Activated naive CD8-positive, alpha-beta T cell treated with anti-CD3 and anti-CD28 coated beads, Interleukin-2, amount 50 U/mL, for 24 hours (primary cell): ENCODE measurements at regions not wholly inside any gene's neighbourhood (a gene's known extent, or its start where the extent isn't known, plus 50 kb on each side); places are given as distances from the start of the nearest gene placed in this dataset.

Source experiments
- ATAC-seq: fragments of 150-1000 bp; cut with Tn5 transposase; one replicate; pipeline ENCODE4 v1.10.0; 2021
- DNase-seq: peaks from one replicate; pipeline ENCODE4 v3.0.0; 2021
- H3K27ac Mint-ChIP-seq: one replicate; pipeline ENCODE4 v1.8.0; 2021; ENCODE audit warnings: mild to moderate bottlenecking, mixed read lengths
- H3K27me3 Mint-ChIP-seq: one replicate; pipeline ENCODE4 v1.8.0; 2021; ENCODE audit warnings: mixed read lengths
- H3K36me3 Mint-ChIP-seq: one replicate; pipeline ENCODE4 v1.8.0; 2021; ENCODE audit warnings: low read depth, mixed read lengths
- H3K4me1 Mint-ChIP-seq: one replicate; pipeline ENCODE4 v1.8.0; 2021; ENCODE audit warnings: mixed read lengths
- H3K4me3 Mint-ChIP-seq: one replicate; pipeline ENCODE4 v1.8.0; 2021; ENCODE audit warnings: mild to moderate bottlenecking, moderate library complexity, mixed read lengths
- H3K9me3 Mint-ChIP-seq: one replicate; pipeline ENCODE4 v1.8.0; 2021; ENCODE audit warnings: mixed read lengths

DNA sequence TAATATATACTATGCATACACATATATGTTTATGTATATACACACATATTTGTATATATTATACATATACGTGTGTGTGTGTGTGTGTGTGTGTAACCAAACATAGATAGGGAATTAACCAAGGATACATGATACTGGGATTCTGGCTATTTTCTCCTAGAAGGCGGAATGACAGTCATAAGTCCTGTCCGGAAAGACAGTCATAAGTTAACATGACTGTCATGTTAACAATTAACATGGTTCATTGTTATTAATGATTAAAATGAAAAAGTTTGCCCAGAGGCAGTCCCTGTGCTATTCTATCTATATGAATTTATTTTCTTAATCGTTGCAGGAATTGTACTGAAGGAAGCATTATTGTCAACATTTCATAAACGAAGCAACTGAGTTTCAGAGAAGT lies 450.7 kb upstream of the NXPH2 start:
- Mint-ChIP-seq H3K27ac (no peak overlapping the region), H3K4me3 (no peak overlapping the region), H3K36me3 (no peaks in the 10 kb centered on the region), H3K4me1 (no peaks in the 10 kb centered on the region), H3K27me3 (no peaks in the 10 kb centered on the region), H3K9me3 (peaks cover 8% of the 10 kb centered on the region)
- ATAC-seq (no peak), DNase-seq (no peak)

DNA sequence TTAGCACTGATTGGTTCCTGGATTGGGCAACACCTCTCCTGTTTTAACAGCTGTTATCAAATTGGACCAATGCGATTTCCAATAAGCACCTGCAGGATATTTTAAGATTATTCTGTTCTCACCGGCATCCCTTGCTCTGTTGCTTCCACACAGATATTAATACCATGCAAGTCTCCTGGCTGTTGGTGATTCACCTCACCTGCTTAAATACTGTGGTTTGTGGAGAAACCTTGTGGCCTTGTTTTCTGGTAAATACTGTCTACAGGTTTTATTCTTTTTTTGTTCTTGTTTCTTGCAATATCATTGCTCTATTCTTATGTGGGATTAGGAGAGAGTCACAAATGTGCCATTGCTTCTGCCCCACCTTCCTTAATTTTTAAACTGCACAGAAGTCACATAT lies 448.1 kb upstream of the NXPH2 start:
- Mint-ChIP-seq H3K36me3 (no peaks in the 10 kb centered on the region), H3K27ac (no peak overlapping the region), H3K9me3 (peaks cover 4% of the 10 kb centered on the region), H3K4me3 (no peak overlapping the region), H3K27me3 (no peaks in the 10 kb centered on the region), H3K4me1 (no peaks in the 10 kb centered on the region)
- DNase-seq: no peak
- ATAC-seq: no peak

DNA sequence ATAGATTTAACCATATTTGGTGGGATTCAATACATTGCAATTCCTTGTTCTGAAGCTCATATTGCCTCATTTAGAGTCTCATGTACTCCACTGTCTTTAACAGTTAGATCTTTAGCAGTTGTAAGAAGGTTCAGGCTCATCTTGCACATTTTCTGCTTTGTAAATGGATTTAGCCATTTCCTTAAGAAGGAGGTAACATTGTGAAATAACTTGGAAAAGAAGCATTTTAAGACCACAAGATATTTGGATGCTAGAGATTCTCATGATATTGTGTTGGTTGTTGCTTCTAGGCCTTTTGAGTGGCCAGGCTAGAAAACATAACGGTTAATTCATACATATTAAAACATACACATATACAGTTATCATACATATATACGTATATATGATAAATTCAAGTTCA lies 445.8 kb upstream of the NXPH2 start:
- Mint-ChIP-seq H3K27me3 (no peaks in the 10 kb centered on the region), H3K4me1 (no peaks in the 10 kb centered on the region), H3K36me3 (no peaks in the 10 kb centered on the region), H3K9me3 (peaks cover 4% of the 10 kb centered on the region), H3K27ac (no peak overlapping the region), H3K4me3 (no peak overlapping the region)
- DNase-seq (no peak), ATAC-seq (no peak)

DNA sequence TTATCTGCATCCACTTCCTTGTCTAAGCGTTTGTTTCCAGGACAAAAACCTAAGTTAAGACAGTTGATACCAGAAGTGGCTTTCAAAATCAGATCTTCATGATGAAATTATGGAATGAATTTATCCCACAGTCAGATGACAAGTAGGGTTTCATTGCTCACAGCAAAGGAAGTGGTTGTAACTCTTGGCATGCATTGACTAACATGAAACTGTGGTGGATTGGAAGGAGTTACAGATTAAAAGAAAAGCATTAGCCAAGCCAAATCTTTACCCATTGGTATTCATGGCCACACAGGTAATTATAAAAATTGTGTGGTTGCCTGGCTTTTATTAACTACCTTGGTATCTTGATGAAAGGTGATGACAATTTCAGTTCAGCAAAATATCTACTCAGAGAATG lies 438.0 kb upstream of the NXPH2 start:
- DNase-seq (no peak), ATAC-seq (no peak)
- Mint-ChIP-seq H3K36me3 (no peaks in the 10 kb centered on the region), H3K27me3 (no peaks in the 10 kb centered on the region), H3K4me1 (no peaks in the 10 kb centered on the region), H3K9me3 (peaks cover 14% of the 10 kb centered on the region), H3K27ac (no peak overlapping the region), H3K4me3 (no peak overlapping the region)

DNA sequence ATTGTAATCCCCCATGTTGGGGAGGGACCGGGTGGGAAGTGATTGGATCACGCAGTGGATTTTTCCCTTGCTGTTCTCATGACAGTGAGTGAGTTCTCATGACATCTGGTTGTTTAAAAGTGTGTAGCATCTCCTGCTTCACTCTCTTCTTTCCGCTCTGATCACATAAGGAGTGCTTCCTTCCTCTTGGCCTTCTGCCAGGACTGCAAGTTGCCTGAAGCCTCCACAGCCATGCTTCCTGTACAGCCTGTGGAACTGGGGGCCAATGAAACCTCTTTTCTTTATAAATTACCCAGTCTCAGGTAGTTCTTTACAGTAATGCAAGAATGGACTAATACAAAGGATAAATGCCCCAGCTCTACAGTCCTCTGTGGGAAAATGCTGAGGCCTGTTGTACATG lies 437.5 kb upstream of the NXPH2 start:
- Mint-ChIP-seq H3K4me3 (no peak overlapping the region), H3K4me1 (no peaks in the 10 kb centered on the region), H3K36me3 (no peaks in the 10 kb centered on the region), H3K9me3 (peaks cover 14% of the 10 kb centered on the region), H3K27ac (no peak overlapping the region), H3K27me3 (no peaks in the 10 kb centered on the region)
- DNase-seq (no peak), ATAC-seq (no peak)

DNA sequence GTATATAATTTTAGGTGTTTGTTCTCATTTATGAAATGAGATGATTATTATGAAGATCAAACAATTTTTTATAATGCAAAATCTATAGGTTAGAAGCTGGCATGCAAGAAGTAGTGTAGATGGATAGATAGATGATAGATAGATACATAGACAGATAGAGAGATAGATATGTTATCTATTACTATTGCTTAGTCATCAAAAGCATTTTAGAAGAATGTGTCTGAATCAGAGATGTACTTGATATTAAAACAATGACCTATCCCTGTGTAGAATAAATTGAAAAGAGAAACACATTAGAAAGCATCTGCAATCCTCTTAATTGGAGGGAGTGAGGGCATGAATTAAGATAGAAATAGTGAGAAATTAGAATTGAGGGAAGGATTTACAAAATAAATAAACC lies 436.2 kb upstream of the NXPH2 start:
- H3K9me3 Mint-ChIP-seq: peaks cover 14% of the 10 kb centered on the region
- no peaks in the 10 kb centered on the region for H3K36me3 Mint-ChIP-seq
- H3K4me3 Mint-ChIP-seq: no peak overlapping the region
- H3K27ac Mint-ChIP-seq: no peak overlapping the region
- H3K27me3 Mint-ChIP-seq: no peaks in the 10 kb centered on the region
- ATAC-seq (no peak), DNase-seq (no peak)
- no peaks in the 10 kb centered on the region for H3K4me1 Mint-ChIP-seq

DNA sequence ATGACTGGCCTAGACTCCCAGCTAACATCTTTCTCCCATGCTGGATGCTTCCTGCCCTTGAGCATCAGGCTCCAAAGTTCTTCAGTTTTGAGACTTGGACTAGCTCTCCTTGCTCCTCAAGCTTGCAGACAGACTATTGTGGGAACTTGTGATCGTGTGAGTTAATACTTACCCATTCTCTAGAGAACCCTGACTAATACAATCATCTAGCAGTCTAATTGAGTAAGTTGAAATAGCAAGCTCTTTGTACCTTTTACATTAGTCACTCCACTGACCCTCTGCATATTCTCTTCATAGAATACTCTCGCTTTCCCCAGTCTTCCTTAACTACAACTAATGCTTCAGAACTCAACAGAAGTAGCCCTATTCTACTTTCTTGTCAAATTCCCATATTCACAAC lies 434.6 kb upstream of the NXPH2 start:
- Mint-ChIP-seq H3K36me3 (no peaks in the 10 kb centered on the region), H3K4me3 (no peak overlapping the region), H3K27ac (no peak overlapping the region), H3K27me3 (no peaks in the 10 kb centered on the region), H3K9me3 (peaks cover 10% of the 10 kb centered on the region), H3K4me1 (no peaks in the 10 kb centered on the region)
- no peak for DNase-seq
- no peak for ATAC-seq

- no peaks in the 10 kb centered on the region for H3K4me1 Mint-ChIP-seq
- no peaks in the 10 kb centered on the region for H3K36me3 Mint-ChIP-seq
- H3K9me3 Mint-ChIP-seq: no peaks in the 10 kb centered on the region
- no peak overlapping the region for H3K4me3 Mint-ChIP-seq
- no peaks in the 10 kb centered on the region for H3K27me3 Mint-ChIP-seq
- ATAC-seq: no peak
- DNase-seq: no peak
- no peak overlapping the region for H3K27ac Mint-ChIP-seq
Observed at GRCh38 chr2:139209586-139209985, 429.4 kb upstream of the NXPH2 start.

DNA sequence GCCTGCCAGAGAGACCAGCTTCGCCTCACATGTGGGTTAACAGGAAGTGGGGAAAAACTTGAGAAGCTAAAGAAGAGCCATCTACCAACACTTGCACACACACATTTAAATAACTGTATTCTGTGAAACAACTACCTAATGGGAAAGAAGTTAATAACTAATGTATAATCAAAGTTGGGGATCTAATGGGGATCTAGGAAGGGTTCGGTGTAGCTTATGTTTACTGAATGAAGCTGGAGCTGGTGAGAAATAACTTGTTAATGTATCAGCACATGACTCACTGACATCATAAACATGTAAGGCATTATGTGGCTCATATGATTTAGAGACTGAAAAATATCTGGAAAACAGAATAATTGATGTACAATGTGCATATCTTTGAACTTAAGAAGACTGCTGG lies 421.3 kb upstream of the NXPH2 start:
- Mint-ChIP-seq H3K27ac (no peak overlapping the region), H3K36me3 (no peaks in the 10 kb centered on the region), H3K27me3 (no peaks in the 10 kb centered on the region), H3K9me3 (peaks cover 9% of the 10 kb centered on the region), H3K4me1 (no peaks in the 10 kb centered on the region), H3K4me3 (no peak overlapping the region)
- no peak for ATAC-seq
- no peak for DNase-seq

DNA sequence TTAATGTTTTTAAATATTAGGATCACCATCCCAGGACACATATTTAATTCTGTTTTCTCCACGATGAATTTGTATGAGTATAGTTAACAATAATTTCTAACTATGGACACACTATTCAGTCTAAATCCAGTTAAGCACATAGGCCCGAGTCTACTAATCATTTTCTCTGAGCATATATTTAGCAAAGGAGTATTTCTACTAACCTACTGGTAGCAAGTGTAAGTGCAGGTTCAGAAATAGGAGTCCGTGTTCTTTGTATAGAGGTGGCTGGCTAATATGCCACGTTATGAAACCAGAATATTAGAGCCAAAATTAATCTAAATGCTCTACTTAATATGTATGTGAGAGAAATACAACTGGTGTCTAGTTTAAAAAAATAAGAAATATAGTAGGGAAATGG lies 416.6 kb upstream of the NXPH2 start:
- H3K36me3 Mint-ChIP-seq: no peaks in the 10 kb centered on the region
- no peak overlapping the region for H3K4me3 Mint-ChIP-seq
- DNase-seq (no peak), ATAC-seq (no peak)
- no peak overlapping the region for H3K27ac Mint-ChIP-seq
- no peaks in the 10 kb centered on the region for H3K27me3 Mint-ChIP-seq
- H3K4me1 Mint-ChIP-seq: no peaks in the 10 kb centered on the region
- peaks cover 12% of the 10 kb centered on the region for H3K9me3 Mint-ChIP-seq

DNA sequence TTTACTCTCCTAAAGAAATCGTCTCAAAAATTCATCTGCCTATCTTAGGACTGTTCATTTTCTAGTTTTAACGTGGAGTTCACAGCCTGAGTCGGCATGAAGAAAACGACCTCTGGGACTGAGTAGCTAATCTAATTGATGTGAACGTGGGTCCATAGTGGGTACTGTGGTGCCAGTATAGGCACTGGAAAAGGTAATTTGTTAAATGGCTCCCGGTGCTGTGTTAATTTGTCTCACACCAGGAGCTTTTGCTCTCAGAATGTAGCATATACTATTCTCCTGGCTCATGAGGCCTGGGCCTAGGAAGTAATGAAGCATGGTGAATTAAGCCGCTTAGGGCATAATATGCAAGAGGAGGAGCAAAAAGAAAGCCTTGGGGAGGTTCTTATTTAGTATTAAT lies 414.4 kb upstream of the NXPH2 start:
- Mint-ChIP-seq H3K27ac (no peak overlapping the region), H3K4me1 (no peaks in the 10 kb centered on the region), H3K27me3 (no peaks in the 10 kb centered on the region), H3K4me3 (no peak overlapping the region), H3K9me3 (peaks cover 6% of the 10 kb centered on the region), H3K36me3 (no peaks in the 10 kb centered on the region)
- DNase-seq (no peak), ATAC-seq (no peak)

DNA sequence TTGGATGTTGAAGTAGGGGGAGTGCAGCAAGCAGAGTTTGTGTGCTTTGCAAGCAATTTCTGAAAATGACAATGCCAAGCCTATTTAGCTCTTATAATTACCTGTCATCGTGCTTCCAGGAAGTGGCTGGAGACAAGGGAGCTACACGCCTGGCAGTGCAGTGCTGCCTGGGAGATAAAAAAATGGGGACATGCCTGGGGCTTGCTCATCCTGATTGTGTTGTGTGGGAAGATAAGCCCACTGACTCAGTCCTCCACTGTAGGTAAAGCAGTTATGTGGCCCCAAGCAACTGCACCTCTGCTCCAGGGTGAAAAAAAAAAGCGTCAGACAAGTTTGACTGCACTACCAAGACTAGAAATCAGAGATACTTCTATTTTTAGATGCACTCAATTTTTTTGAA lies 396.9 kb upstream of the NXPH2 start:
- Mint-ChIP-seq H3K27ac (no peak overlapping the region), H3K36me3 (no peaks in the 10 kb centered on the region), H3K27me3 (no peaks in the 10 kb centered on the region), H3K4me1 (no peaks in the 10 kb centered on the region), H3K9me3 (peaks cover 3% of the 10 kb centered on the region), H3K4me3 (no peak overlapping the region)
- no peak for DNase-seq
- no peak for ATAC-seq

GRCh38 chr2:139175510-139175909 lies 395.3 kb upstream of the NXPH2 start:
- ATAC-seq: no peak
- peaks cover 3% of the 10 kb centered on the region for H3K9me3 Mint-ChIP-seq
- H3K4me3 Mint-ChIP-seq: no peak overlapping the region
- H3K4me1 Mint-ChIP-seq: no peaks in the 10 kb centered on the region
- no peaks in the 10 kb centered on the region for H3K36me3 Mint-ChIP-seq
- no peak for DNase-seq
- no peaks in the 10 kb centered on the region for H3K27me3 Mint-ChIP-seq
- H3K27ac Mint-ChIP-seq: no peak overlapping the region

- Mint-ChIP-seq H3K4me3 (no peak overlapping the region), H3K27ac (no peak overlapping the region), H3K4me1 (no peaks in the 10 kb centered on the region), H3K27me3 (no peaks in the 10 kb centered on the region), H3K36me3 (no peaks in the 10 kb centered on the region), H3K9me3 (peaks cover 4% of the 10 kb centered on the region)
- no peak for DNase-seq
- no peak for ATAC-seq
Observed at GRCh38 chr2:139170406-139170805, 390.2 kb upstream of the NXPH2 start.

DNA sequence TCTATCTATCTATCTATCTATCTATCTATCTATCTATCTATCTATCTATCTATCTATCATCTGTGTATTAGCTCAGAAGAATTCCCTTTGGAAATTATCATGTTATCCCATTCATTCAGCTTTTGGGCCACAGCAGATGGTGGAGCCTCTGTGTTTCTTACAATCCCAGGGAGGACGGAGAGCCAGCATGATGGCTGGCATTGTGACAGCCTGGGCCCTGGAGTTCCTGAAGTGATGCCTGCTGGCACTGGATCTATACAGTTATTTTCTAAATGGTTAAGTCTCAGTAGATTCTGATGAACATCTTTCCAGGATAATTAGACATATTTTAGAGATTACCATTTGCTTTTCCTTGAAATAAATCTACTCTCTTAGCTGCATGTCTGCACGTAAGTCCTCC lies 385.4 kb upstream of the NXPH2 start:
- DNase-seq: no peak
- H3K36me3 Mint-ChIP-seq: no peaks in the 10 kb centered on the region
- no peak overlapping the region for H3K27ac Mint-ChIP-seq
- no peaks in the 10 kb centered on the region for H3K27me3 Mint-ChIP-seq
- no peak overlapping the region for H3K4me3 Mint-ChIP-seq
- peaks cover 8% of the 10 kb centered on the region for H3K9me3 Mint-ChIP-seq
- H3K4me1 Mint-ChIP-seq: no peaks in the 10 kb centered on the region
- ATAC-seq: no peak

DNA sequence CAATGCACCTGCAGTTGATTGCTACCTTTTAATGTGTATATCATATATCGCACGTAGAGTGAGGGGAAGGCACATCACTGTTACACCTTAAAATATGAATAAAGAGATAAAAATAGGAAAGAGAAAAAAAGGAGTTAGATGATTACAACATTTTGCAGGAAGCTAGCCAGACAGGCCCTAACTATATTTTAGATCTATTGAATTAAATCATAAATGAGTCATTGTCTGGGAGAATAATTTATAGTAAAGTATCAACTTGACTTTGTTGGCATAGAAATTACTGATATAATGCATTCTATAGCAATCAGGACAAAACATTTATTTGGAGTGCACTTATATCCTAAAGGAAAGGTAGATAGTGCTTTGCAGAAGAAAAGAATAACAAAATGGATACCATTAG lies 384.9 kb upstream of the NXPH2 start:
- no peaks in the 10 kb centered on the region for H3K4me1 Mint-ChIP-seq
- H3K27me3 Mint-ChIP-seq: no peaks in the 10 kb centered on the region
- H3K27ac Mint-ChIP-seq: no peak overlapping the region
- H3K9me3 Mint-ChIP-seq: peaks cover 8% of the 10 kb centered on the region
- H3K36me3 Mint-ChIP-seq: no peaks in the 10 kb centered on the region
- ATAC-seq: no peak
- H3K4me3 Mint-ChIP-seq: no peak overlapping the region
- DNase-seq: no peak
